ENCODE measurements at regions not wholly inside any gene's neighbourhood (a gene's known extent, or its start where the extent isn't known, plus 50 kb on each side); places are given as distances from the start of the nearest gene placed in this dataset.
A peak's percentile ranks its signal among the peaks of the same experiment; 100 is the strongest.

GRCh38 chr12:115882936-115883335, 394.6 kb downstream of the MED13L start:
- Mint-ChIP-seq H3K9me3 (peaks cover 14% of the 10 kb centered on the region), H3K4me3 (peak overlapping the region; percentile 39), H3K4me1 (peaks cover 72% of the 10 kb centered on the region), H3K27ac (peak overlapping the region; percentile 81), H3K27me3 (ENCODE audit: low read depth, poor library complexity) (no peaks in the 10 kb centered on the region), H3K36me3 (ENCODE audit: low read depth) (peaks cover 4% of the 10 kb centered on the region)
- TF ChIP-seq CTCF (IDR thresholded peaks at IDR 0.05): no peak
- DNase-seq: no peak

- H3K9me3 Mint-ChIP-seq: peaks cover 21% of the 10 kb centered on the region
- peak overlapping the region; percentile 79 for H3K27ac Mint-ChIP-seq
- H3K27me3 Mint-ChIP-seq (ENCODE audit: low read depth, poor library complexity): peaks cover 3% of the 10 kb centered on the region
- no peak for DNase-seq
- peaks cover 4% of the 10 kb centered on the region for H3K36me3 Mint-ChIP-seq (ENCODE audit: low read depth)
- no peak for TF ChIP-seq CTCF (IDR thresholded peaks at IDR 0.05)
- H3K4me1 Mint-ChIP-seq: peaks cover 52% of the 10 kb centered on the region
- no peak overlapping the region for H3K4me3 Mint-ChIP-seq
These were observed 397.3 kb downstream of the MED13L start for GRCh38 chr12:115880238-115880637.

GRCh38 chr12:115879354-115879753, 398.1 kb downstream of the MED13L start:
- no peak for TF ChIP-seq CTCF (IDR thresholded peaks at IDR 0.05)
- H3K4me1 Mint-ChIP-seq: peaks cover 43% of the 10 kb centered on the region
- DNase-seq: no peak
- peaks cover 8% of the 10 kb centered on the region for H3K27me3 Mint-ChIP-seq (ENCODE audit: low read depth, poor library complexity)
- no peak overlapping the region for H3K4me3 Mint-ChIP-seq
- H3K9me3 Mint-ChIP-seq: peaks cover 23% of the 10 kb centered on the region
- H3K36me3 Mint-ChIP-seq (ENCODE audit: low read depth): no peaks in the 10 kb centered on the region
- peak overlapping the region; percentile 10 for H3K27ac Mint-ChIP-seq

GRCh38 chr12:115873451-115874082, 403.9 kb downstream of the MED13L start:
- no peak overlapping the region for H3K27ac Mint-ChIP-seq
- H3K27me3 Mint-ChIP-seq (ENCODE audit: low read depth, poor library complexity): peaks cover 15% of the 10 kb centered on the region
- H3K4me1 Mint-ChIP-seq: peaks cover 47% of the 10 kb centered on the region
- DNase-seq: no peak
- no peak for TF ChIP-seq CTCF (IDR thresholded peaks at IDR 0.05)
- H3K4me3 Mint-ChIP-seq: no peak overlapping the region
- no peaks in the 10 kb centered on the region for H3K36me3 Mint-ChIP-seq (ENCODE audit: low read depth)
- peaks cover 27% of the 10 kb centered on the region for H3K9me3 Mint-ChIP-seq

- H3K27ac Mint-ChIP-seq: no peak overlapping the region
- H3K36me3 Mint-ChIP-seq (ENCODE audit: low read depth): no peaks in the 10 kb centered on the region
- H3K4me1 Mint-ChIP-seq: peaks cover 54% of the 10 kb centered on the region
- H3K4me3 Mint-ChIP-seq: no peak overlapping the region
- no peak for DNase-seq
- H3K9me3 Mint-ChIP-seq: peaks cover 27% of the 10 kb centered on the region
- TF ChIP-seq CTCF (IDR thresholded peaks at IDR 0.05): no peak
- peaks cover 15% of the 10 kb centered on the region for H3K27me3 Mint-ChIP-seq (ENCODE audit: low read depth, poor library complexity)
These were observed 404.6 kb downstream of the MED13L start for GRCh38 chr12:115872919-115873357.

- peak overlapping the region; percentile 63 for H3K27ac Mint-ChIP-seq
- H3K4me1 Mint-ChIP-seq: peaks cover 61% of the 10 kb centered on the region
- H3K27me3 Mint-ChIP-seq (ENCODE audit: low read depth, poor library complexity): peaks cover 13% of the 10 kb centered on the region
- no peak overlapping the region for H3K4me3 Mint-ChIP-seq
- H3K36me3 Mint-ChIP-seq (ENCODE audit: low read depth): no peaks in the 10 kb centered on the region
- peaks cover 25% of the 10 kb centered on the region for H3K9me3 Mint-ChIP-seq
- DNase-seq: no peak
- TF ChIP-seq CTCF (IDR thresholded peaks at IDR 0.05): no peak
These were observed 405.3 kb downstream of the MED13L start for GRCh38 chr12:115872212-115872611.

All from nephron progenitor cell (in vitro differentiated cells).